IPS-NIHi11 (cell line): ENCODE measurements at regions not wholly inside any gene's neighbourhood (a gene's known extent, or its start where the extent isn't known, plus 50 kb on each side); places are given as distances from the start of the nearest gene placed in this dataset.
"Not testable (repeated sequence)": the region's sequence is repeated elsewhere in the genome, so short reads cannot be mapped to it uniquely, and the experiment has no call there.

ENCODE experiments used
- DNase-seq: peaks from one replicate; pipeline ENCODE4 v3.0.0; 2012; ENCODE audit warnings: mixed read lengths, low spot score

GRCh38 chr1:29413661-29414060, 177.3 kb downstream of the PTPRU start:
- no peak for DNase-seq

- no peak for DNase-seq
Observed at GRCh38 chr1:29412591-29412990, 176.3 kb downstream of the PTPRU start.

- no peak for DNase-seq
Observed at GRCh38 chr1:29410476-29410875, 174.2 kb downstream of the PTPRU start.

GRCh38 chr1:29409616-29410015, 173.3 kb downstream of the PTPRU start:
- no peak for DNase-seq

- DNase-seq: no peak
Observed at GRCh38 chr1:29408831-29409605, 172.7 kb downstream of the PTPRU start.

GRCh38 chr1:29406814-29407213, 170.5 kb downstream of the PTPRU start:
- no peak for DNase-seq

- DNase-seq: not testable (repeated sequence)
Observed at GRCh38 chr1:29400203-29400602, 163.9 kb downstream of the PTPRU start.

- no peak for DNase-seq
Observed at GRCh38 chr1:29399465-29399864, 163.1 kb downstream of the PTPRU start.

- DNase-seq: no peak
Observed at GRCh38 chr1:29398431-29398830, 162.1 kb downstream of the PTPRU start.

- no peak for DNase-seq
Observed at GRCh38 chr1:29397981-29398380, 161.7 kb downstream of the PTPRU start.

- DNase-seq: no peak
Observed at GRCh38 chr1:29397256-29397590, 160.9 kb downstream of the PTPRU start.

- no peak for DNase-seq
Observed at GRCh38 chr1:29396438-29397255, 160.3 kb downstream of the PTPRU start.

- DNase-seq: no peak
Observed at GRCh38 chr1:29395736-29396437, 159.6 kb downstream of the PTPRU start.

- no peak for DNase-seq
Observed at GRCh38 chr1:29394521-29395225, 158.4 kb downstream of the PTPRU start.

- no peak for DNase-seq
Observed at GRCh38 chr1:29393451-29393826, 157.1 kb downstream of the PTPRU start.

GRCh38 chr1:29392486-29393450, 156.4 kb downstream of the PTPRU start:
- DNase-seq: no peak

GRCh38 chr1:29392036-29392435, 155.7 kb downstream of the PTPRU start:
- DNase-seq: no peak

GRCh38 chr1:29391362-29391880, 155.1 kb downstream of the PTPRU start:
- no peak for DNase-seq

GRCh38 chr1:29390491-29391361, 154.4 kb downstream of the PTPRU start:
- DNase-seq: no peak

- no peak for DNase-seq
Observed at GRCh38 chr1:29390075-29390474, 153.8 kb downstream of the PTPRU start.
